ENCODE measurements at regions not wholly inside any gene's neighbourhood (a gene's known extent, or its start where the extent isn't known, plus 50 kb on each side); places are given as distances from the start of the nearest gene placed in this dataset.
"Not testable (repeated sequence)": the region's sequence is repeated elsewhere in the genome, so short reads cannot be mapped to it uniquely, and the experiment has no call there.

- no peak for DNase-seq
Measured at GRCh38 chr6:135129136-135129856, 51.8 kb upstream of the MYB start.

GRCh38 chr6:135128268-135128914 lies 52.7 kb upstream of the MYB start:
- DNase-seq = peak; percentile 40

GRCh38 chr6:135126729-135127128 lies 54.4 kb upstream of the MYB start:
- DNase-seq = no peak

- DNase-seq = no peak
Measured at GRCh38 chr6:135126034-135126433, 55.1 kb upstream of the MYB start.

- DNase-seq = no peak
Measured at GRCh38 chr6:135121434-135121833, 59.7 kb upstream of the MYB start.

GRCh38 chr6:135118134-135118730 lies 62.9 kb upstream of the MYB start:
- no peak for DNase-seq

GRCh38 chr6:135117413-135117968 lies 62.9 kb upstream of the HBS1L start:
- no peak for DNase-seq

- DNase-seq = no peak
Measured at GRCh38 chr6:135116571-135116970, 61.9 kb upstream of the HBS1L start.

- no peak for DNase-seq
Measured at GRCh38 chr6:135115834-135116233, 61.2 kb upstream of the HBS1L start.

- DNase-seq = no peak
Measured at GRCh38 chr6:135115411-135115810, 60.8 kb upstream of the HBS1L start.

- DNase-seq = no peak
Measured at GRCh38 chr6:135114355-135115145, 59.9 kb upstream of the HBS1L start.

- DNase-seq = no peak
Measured at GRCh38 chr6:135113860-135114259, 59.2 kb upstream of the HBS1L start.

GRCh38 chr6:135112951-135113350 lies 58.3 kb upstream of the HBS1L start:
- not testable (repeated sequence) for DNase-seq

GRCh38 chr6:135110261-135110781 lies 55.7 kb upstream of the HBS1L start:
- DNase-seq = not testable (repeated sequence)

- DNase-seq = no peak
Measured at GRCh38 chr6:135109761-135110160, 55.1 kb upstream of the HBS1L start.

- no peak for DNase-seq
Measured at GRCh38 chr6:135108692-135109091, 54.1 kb upstream of the HBS1L start.

GRCh38 chr6:135106611-135107010 lies 52.0 kb upstream of the HBS1L start:
- DNase-seq = no peak

GRCh38 chr6:135105710-135106109 lies 51.1 kb upstream of the HBS1L start:
- DNase-seq = no peak

GRCh38 chr6:135105299-135105698 lies 50.7 kb upstream of the HBS1L start:
- DNase-seq = no peak
